ENCODE measurements at regions not wholly inside any gene's neighbourhood (a gene's known extent, or its start where the extent isn't known, plus 50 kb on each side); places are given as distances from the start of the nearest gene placed in this dataset.

DNA sequence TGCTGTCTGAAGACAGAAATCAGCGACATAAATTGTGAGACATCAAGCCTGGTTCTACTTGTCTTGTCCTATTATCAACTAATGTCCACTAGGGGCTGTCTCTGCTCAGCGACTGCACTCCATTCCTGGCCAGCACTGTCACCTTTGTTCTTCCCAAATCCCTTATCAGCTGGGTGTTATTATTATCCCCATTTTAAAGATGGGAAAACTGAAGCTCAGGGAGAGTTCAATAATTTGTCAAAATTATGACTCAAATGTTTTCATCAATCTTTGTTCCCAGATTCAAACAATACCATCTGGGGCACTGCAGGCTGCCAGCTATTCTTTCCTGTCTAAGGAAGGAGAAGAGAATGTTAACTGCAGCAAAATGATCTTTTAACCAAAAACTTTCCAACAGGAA, 431.6 kb upstream of the NFE2L3 start:
- TF ChIP-seq, protein P1, sequence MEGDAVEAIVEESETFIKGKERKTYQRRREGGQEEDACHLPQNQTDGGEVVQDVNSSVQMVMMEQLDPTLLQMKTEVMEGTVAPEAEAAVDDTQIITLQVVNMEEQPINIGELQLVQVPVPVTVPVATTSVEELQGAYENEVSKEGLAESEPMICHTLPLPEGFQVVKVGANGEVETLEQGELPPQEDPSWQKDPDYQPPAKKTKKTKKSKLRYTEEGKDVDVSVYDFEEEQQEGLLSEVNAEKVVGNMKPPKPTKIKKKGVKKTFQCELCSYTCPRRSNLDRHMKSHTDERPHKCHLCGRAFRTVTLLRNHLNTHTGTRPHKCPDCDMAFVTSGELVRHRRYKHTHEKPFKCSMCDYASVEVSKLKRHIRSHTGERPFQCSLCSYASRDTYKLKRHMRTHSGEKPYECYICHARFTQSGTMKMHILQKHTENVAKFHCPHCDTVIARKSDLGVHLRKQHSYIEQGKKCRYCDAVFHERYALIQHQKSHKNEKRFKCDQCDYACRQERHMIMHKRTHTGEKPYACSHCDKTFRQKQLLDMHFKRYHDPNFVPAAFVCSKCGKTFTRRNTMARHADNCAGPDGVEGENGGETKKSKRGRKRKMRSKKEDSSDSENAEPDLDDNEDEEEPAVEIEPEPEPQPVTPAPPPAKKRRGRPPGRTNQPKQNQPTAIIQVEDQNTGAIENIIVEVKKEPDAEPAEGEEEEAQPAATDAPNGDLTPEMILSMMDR (conservative IDR thresholded peaks at IDR 0.05; ENCODE audit: low read depth), result peak; percentile 28; the same call in 1 of the 2 replicates
- ChIA-PET CTCF (interaction anchor here (0.6 to 1.7 kb wide), 9 partner anchors 12 to 461 kb away, joined by 3 to 10 read pairs (median 3); no protein-coding TSS in a partner anchor), POLR2A (ENCODE audit: low non-redundant PET) (no interaction called here)
- no peak overlapping the region for H3K27ac ChIP-seq
- peak; percentile 30 for DNase-seq (ENCODE audit: low spot score)

DNA sequence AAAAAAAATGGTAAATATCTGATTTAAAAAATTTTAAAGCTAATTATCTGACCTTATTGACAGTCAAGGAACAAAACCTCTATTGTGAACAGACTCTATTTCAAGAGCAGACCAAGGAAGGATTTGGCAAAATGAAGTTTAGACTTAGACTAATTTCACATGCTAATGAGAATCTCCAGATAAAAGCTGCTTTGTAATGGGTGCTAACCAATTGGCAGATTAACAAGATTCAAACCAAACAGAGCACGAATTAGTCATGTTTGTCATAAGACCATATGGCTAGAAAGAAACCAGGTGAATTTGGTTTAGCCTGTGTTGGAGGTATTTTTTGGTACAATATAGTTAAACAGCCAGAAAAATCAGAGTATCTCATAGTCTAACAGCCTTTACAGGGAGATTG, 429.1 kb upstream of the NFE2L3 start:
- TF ChIP-seq, protein P1 (conservative IDR thresholded peaks at IDR 0.05; ENCODE audit: low read depth), result no peak

DNA sequence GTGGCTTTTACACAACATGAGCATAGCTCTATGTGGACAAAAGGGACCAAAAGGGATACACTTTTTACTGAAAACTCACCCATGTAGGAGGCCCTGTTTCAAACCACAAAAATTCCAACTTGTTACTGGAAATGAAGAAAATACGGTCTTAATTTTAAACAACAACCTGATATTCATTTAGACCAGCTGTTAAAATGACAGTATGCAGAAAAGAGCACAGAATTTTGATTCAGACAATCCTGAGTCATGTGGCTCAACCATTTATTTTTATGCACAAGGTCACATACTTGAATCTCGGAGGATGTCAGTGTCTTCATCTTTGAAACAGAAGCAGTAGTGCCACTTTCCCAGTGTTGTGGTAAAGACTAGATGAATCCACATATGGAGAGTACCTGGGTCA, 426.5 kb upstream of the NFE2L3 start:
- DNase-seq (ENCODE audit: low spot score), result no peak
- POLR2A ChIA-PET (ENCODE audit: low non-redundant PET), result no interaction called here
- TF ChIP-seq, protein P1 (conservative IDR thresholded peaks at IDR 0.05; ENCODE audit: low read depth), result no peak
- no peak overlapping the region for H3K27ac ChIP-seq
- CTCF ChIA-PET, result interaction anchor here (0.6 kb wide), 1 partner anchor 506 kb away, joined by 3 read pairs; no protein-coding TSS in a partner anchor

More for the DNA sequence above, 429.1 kb upstream of the NFE2L3 start:
- no peak overlapping the region for H3K27ac ChIP-seq
- POLR2A ChIA-PET (ENCODE audit: low non-redundant PET), result no interaction called here
- CTCF ChIA-PET, result interaction anchor here (0.6 kb wide), 1 partner anchor 53 kb away, joined by 7 read pairs; no protein-coding TSS in a partner anchor
- DNase-seq (ENCODE audit: low spot score), result no peak

DNA sequence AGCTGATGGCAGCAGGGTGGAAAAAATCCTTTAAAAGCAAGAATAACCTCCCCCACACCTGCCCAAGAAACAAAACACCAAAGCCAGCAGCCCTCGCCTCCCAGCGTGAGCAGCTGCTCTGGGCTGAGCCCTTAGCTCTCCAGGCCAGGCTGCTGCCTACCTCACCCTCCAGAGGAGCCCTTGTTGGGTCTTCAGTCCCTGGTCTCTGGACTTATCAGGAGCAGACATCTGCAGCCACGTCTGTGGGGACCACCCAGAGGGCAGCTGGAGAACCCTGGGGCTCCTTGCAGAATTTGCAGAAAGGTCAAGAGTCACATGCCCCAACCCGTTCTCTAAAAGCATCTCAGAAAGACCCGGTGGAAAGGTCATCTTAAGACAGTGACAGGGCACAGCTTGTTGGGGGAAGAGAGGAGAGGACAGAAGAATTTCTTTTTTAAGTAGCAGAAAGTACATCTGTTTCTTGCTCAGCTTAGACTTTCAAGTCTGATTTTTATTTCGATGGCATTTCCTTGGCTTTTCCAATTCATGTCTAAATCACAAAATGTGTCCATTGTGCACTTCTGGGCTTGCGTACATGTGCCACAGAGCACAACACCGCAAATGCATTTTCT, 425.7 kb upstream of the NFE2L3 start:
- POLR2A ChIA-PET (ENCODE audit: low non-redundant PET), result no interaction called here
- TF ChIP-seq, protein P1 (conservative IDR thresholded peaks at IDR 0.05; ENCODE audit: low read depth), result no peak
- no peak overlapping the region for H3K27ac ChIP-seq
- DNase-seq (ENCODE audit: low spot score), result no peak
- CTCF ChIA-PET, result interaction anchor here (0.7 kb wide), 1 partner anchor 125 kb away, joined by 3 read pairs; no protein-coding TSS in a partner anchor

DNA sequence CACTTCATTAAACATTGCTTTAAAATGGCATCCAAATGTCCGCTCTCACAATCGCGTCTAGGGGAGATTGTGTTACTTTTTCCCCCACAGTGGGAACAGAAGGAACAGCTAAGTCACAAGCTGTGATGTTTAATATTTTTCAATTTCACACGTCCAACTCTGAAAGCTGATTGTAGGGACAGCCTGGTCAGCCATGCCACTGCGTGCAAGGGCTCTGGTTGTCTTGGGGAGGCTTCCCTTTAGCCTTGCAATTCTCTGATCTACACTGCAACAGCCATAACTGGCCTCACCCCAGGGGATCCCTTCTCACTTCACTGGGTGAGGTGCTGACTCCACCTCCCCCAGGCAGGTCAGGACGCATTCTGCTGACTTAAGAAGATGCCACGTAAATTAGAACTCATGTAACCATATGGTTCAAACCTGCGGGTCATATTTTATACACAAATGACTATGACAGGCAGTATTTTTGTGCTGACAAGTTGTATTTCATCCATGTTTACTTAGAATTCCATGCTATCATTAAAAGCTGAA, 425.2 kb upstream of the NFE2L3 start:
- no peak overlapping the region for H3K27ac ChIP-seq
- CTCF ChIA-PET, result interaction anchor here (0.7 kb wide), 1 partner anchor 124 kb away, joined by 3 read pairs; no protein-coding TSS in a partner anchor
- DNase-seq (ENCODE audit: low spot score), result peak; percentile 30
- TF ChIP-seq, protein P1 (conservative IDR thresholded peaks at IDR 0.05; ENCODE audit: low read depth), result no peak
- POLR2A ChIA-PET (ENCODE audit: low non-redundant PET), result no interaction called here

DNA sequence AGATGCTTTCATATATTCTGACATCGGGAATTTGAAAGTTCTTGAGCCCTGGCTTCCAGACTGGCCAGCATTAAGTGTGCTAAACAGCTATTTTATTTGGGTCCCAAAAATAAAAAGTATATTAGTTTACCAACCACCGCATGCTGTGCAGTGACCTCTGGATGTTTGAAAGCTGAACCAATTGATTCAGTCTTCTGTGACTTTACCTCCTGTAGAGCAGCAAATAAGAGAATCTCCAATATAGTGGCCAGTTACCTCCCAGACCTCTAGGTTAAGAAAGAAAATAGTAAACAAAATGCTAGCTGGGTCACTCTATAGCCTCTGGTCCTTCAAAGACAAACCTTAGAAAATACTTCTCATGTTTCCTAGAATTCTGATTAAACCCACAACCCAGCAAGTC, 424.6 kb upstream of the NFE2L3 start:
- H3K27ac ChIP-seq, result no peak overlapping the region
- POLR2A ChIA-PET (ENCODE audit: low non-redundant PET), result no interaction called here
- CTCF ChIA-PET, result no interaction called here
- TF ChIP-seq, protein P1 (conservative IDR thresholded peaks at IDR 0.05; ENCODE audit: low read depth), result no peak
- DNase-seq (ENCODE audit: low spot score), result no peak

Data from RWPE1 (cell line).